ENCODE measurements at regions not wholly inside any gene's neighbourhood (a gene's known extent, or its start where the extent isn't known, plus 50 kb on each side); places are given as distances from the start of the nearest gene placed in this dataset.
A peak's percentile ranks its signal among the peaks of the same experiment; 100 is the strongest.
"Not testable (repeated sequence)": the region's sequence is repeated elsewhere in the genome, so short reads cannot be mapped to it uniquely, and the experiment has no call there.

DNA sequence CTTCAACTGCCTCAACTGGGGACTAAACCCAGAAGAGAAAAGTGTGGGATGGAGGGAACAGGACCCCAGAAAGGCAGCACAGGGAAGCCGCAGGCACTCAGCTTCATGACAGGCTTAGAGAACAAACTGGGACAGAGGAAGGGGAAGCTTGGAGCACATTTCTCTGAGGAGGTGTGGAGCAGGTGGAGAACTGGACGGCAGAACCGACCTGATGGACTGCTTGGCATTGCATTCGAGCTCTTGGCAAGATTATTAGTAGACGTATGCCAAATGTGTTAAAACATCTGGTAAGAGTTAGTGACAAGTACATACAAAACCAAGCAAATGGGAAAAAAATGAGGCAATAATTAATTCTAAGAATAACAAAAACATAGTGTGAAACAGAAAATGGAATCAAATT is 335.7 kb downstream of the SFMBT2 start:
- DNase-seq (ENCODE audit: missing footprints) (no peak), ATAC-seq (peak; percentile 46)
- intact Hi-C loops (cut with DNase I): no loop called here

DNA sequence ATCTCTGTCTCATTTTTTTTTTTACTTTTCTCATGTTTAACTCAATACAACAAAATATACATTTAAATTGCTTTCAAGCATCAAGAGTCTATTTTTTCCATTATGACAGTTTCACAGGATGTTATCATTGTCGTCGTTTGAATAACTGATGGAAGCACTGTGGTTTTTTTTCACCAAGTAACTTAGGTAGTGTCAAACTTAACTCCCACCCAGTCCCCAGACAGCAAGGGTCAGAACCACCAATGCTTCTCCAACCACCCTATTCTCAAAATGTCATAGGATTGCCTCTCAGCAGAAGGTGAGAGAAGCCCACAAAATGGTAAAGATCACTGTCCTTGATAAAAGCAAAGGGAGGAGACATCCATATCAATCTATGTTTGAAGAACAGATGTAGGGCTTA is 339.4 kb downstream of the SFMBT2 start:
- intact Hi-C loops (cut with DNase I): no loop called here
- ATAC-seq (no peak), DNase-seq (ENCODE audit: missing footprints) (no peak)

DNA sequence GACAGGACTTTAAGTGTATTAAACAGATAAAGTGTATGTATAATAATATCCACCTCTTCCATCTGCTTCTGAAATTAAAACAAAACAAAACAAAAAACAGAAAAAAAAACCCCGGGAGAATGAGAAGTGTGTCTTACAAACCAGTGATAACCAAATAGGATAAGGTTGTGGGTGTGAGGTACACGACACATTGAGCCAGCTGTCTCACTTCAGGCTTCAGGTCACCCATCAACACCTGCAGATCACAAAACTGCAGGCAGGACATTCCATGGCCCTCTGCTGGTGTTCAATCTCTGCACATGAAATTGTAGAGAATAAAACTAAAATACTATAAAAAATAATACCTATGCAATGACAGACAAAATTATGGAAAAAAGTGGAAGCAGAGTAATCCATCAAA is 339.9 kb downstream of the SFMBT2 start:
- no peak for DNase-seq (ENCODE audit: missing footprints)
- no peak for ATAC-seq
- intact Hi-C loops (cut with DNase I): no loop called here

DNA sequence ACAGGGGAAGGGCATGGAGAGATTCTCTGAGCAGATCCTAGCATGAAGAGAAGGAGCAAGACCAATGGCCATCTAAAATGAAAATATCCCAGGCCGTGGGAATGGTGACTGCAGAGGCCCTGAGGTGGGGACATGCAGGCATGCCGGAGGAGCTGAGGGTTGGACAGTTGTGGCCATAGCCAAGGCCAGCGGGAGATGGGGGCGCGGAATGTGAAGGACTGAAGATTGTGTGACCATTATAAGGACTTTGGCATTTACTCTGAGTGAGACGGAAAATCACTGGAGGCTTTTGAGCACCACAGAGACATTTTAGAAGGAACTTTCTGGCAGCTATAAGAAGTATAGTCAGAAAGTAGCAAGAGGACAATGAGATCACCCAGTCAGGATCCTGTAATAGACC is 341.1 kb downstream of the SFMBT2 start:
- intact Hi-C loops (cut with DNase I): no loop called here
- DNase-seq (ENCODE audit: missing footprints): no peak
- no peak for ATAC-seq

DNA sequence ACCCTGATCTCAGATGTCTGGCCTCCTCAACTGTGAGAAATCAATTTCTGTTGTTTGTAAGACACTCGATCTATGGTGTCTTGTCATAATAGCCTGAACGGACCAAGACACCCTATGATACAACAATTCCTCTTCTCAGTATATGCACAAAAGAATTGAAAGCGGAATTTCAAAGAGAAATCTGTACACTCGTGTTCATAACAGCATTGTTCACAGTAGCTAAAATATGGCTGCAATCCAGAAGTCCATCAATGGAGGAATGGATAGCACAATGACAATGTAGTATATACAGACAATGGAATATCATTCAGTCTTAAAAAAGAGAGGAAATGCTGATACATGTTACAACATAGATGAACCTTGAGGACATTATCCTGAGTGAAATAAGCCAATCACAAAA is 354.6 kb downstream of the SFMBT2 start:
- intact Hi-C loops (cut with DNase I): no loop called here
- DNase-seq (ENCODE audit: missing footprints) (no peak), ATAC-seq (no peak)

DNA sequence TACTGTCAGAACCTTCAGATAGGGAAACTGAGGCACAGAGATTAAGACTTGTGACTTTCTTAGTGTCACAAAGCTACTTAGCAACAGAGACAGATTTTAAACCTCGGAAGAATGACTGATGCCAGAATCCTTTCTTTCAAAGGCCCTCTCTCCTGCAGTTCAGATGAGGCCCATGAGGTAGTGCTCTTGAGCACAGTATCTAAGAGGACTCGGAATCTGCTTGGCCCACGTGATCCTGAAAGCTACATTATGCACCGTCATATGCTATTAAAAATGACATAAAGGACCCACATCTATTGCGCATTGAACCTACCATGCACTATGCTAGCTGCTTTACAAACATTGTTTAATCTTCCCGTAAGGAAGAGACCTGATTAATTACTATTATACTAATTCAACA is 355.9 kb downstream of the SFMBT2 start:
- no peak for ATAC-seq
- intact Hi-C loops (cut with DNase I): no loop called here
- no peak for DNase-seq (ENCODE audit: missing footprints)

DNA sequence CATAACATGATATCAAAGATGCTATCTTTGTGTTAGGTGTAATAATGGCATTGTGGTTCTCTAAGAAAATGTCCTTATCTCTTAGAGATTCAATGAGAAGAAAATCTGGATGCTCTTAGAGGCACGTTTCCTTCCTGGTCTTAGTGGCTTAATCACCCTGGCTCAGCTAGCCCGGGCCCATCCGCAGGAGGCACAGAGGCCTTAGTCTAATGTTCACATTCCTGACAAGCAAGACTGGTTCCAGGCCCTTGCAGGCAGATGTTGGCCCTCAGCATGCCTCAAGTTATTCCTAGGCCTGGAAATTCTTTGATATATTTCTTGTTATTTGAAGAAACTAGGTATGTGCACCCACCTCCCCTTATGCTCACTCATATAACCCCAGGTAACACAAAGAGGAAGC is 357.6 kb downstream of the SFMBT2 start:
- intact Hi-C loops (cut with DNase I): no loop called here
- DNase-seq (ENCODE audit: missing footprints): no peak
- ATAC-seq: no peak

DNA sequence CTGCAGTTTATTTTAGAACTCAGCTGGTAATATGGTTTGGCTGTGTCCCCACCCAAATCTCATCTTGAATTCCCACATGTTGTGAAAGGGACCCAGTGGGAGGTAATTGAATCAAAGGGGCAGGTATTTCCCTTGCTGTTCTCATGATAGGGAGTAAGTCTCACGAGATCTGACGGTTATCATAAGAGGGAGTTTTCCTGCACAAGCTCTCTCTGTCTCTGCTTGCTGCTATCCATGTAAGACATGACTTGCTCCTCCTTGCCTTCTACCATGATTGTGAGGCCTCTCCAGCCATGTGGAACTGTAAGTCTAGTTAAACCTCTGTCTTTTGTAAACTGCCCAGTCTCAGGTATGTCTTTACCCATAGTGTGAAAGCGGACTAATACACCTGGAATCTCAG is 360.8 kb downstream of the SFMBT2 start:
- ATAC-seq; intact Hi-C loops (cut with DNase I); DNase-seq (ENCODE audit: missing footprints): not testable (repeated sequence)

DNA sequence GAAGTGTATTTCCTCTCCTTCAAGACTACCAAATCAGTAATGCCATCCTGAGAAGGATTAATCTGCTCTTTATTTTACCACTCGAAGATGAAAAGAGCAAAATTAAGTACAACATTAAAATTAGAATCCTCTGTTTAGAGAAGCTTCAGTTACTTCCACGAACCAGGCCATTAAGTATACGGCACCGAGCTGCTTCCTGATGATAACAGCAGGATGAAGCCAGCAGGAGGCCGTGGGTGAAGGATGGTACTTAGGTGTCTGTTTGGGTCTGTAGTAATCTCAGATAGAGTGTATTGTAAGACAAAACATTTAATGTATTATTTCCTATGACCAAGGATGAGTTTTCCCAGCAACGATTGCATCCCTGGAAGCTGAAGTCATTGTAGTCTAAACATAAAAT is 362.8 kb downstream of the SFMBT2 start:
- intact Hi-C loops (cut with DNase I): no loop called here
- DNase-seq (ENCODE audit: missing footprints) (no peak), ATAC-seq (no peak)

DNA sequence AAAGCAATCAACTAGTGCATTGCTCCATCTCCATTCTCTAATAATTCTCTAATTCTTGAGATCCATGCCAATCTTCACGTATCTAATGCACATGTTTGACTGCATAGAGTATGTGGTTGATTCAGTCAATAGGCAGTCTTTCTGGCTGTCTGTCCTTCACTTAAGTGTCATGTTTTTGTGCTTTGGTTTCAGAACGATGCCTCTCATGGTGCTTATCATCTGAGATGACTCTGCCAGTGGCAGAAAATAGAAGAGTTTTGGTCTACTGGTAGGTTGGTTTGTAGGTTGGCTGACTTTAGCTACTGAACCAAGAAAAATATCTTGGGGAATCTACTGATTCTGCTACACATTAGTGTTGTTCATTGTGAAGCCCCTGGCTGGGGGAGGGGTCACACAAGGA is 364.2 kb downstream of the SFMBT2 start:
- DNase-seq (ENCODE audit: missing footprints) (no peak), ATAC-seq (no peak)
- intact Hi-C loops (cut with DNase I): no loop called here

DNA sequence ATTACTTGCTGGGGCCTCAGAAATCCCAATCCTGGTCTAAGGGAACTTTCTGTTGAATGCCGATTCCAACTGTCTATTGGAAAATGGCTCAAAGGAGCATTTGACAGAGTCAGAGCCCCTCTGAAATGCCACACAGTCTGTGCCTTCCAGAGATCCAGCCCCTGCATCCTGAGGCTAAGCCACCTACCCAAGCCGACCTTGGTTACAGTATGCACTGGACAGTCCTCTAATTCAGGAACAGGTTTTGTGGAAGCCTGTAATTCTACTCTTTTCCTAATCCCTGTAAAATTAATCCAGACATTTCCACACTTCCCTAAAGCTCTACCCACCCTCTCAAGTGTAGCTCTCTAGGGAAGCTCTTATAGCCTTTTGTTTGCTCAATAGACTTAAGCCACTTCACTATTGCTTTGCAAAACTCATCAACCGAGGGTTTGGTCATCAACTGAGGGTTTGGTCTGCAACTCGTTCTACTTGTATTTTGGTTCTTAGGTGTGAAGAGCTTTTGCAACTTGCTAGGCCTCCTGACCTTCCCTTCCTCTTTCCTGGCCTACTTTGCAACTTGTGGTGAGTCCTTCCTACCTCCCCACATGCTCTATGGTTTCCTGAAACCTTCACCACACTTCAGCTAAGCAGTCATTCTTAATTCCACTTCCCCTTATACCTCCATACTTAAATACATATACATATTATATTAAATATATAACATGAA is 364.8 kb downstream of the SFMBT2 start:
- ATAC-seq: no peak
- intact Hi-C loops (cut with DNase I): no loop called here
- DNase-seq (ENCODE audit: missing footprints): no peak

DNA sequence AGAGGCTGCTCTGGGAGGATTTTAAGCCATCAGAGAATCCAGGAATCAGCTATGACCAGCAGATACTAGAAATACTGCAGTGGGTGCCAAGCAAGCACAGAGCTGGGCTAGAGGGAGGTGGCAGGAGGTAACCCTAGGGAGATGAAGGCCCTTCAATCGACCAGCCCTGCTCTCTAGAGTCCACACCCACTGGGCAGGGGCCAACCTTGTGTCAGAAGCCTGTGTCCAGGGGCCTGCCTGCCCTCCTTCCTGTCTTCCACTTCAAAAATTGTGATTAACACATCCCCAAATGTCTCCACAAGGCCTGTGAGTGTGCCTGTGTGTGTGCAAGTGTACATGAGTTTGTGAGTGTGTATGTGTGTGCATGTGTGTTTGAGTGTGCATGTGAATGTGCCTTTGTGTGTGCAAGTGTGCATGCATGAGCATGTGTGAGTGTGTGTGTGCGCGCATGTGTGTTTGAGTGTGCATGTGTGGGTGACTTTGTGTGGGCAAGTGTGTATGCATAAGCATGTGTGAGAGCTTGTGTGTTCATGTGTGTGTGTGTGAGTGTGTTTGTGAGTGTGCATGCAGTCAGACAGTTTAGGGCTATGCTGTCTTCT is 367.7 kb downstream of the SFMBT2 start:
- DNase-seq (ENCODE audit: missing footprints) (no peak), ATAC-seq (no peak)
- intact Hi-C loops (cut with DNase I): no loop called here

DNA sequence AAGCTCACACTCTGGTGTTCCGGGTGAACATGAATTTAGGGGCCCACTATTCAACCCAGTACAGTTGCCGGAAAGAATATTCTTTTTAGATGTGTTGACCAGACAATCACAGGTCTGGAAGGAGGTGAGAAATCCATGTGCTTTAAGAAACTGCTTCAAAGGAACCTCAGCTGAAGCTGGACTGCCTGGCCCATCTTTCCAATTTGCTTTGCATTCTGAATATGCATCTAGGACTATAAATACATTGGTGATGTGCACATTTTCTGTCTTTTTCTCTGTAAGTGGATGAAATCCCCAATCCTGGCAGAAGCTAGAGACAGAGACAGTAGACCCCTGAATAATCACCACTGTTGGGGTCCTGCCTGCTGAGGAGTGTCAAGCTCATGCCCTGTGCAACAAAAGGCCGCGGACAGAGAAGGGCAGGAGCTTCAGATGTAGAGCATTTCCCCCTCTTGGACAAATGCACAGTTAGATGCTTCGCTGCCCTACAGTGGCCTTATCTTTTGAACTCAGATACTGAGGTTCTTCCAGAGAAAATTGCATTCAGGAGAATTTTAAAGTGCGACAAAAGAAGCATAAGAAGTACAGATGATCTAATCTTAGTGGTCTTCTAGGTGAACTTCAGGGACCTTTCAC is 368.3 kb downstream of the SFMBT2 start:
- ATAC-seq (no peak), DNase-seq (ENCODE audit: missing footprints) (no peak)
- intact Hi-C loops (cut with DNase I): no loop called here

DNA sequence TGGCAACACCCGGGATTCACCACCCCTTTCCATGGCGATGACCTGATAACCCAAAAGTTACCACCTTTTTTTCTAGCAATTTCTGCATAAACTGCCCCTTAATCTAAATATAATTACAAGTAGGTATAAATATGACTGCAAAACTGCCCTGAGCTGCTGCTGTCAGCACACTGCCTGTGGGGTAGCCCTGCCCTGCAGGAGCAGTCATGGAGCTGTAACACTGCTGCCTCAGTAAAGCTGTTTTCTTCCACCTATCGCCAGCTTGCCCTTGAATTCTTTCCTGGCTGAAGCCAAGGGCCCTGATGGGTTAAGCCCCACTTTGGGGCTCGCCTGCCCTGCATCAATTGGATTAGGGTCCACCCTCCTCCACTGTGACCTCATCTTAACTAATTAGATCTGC is 368.8 kb downstream of the SFMBT2 start:
- ATAC-seq (no peak), DNase-seq (ENCODE audit: missing footprints) (no peak)
- intact Hi-C loops (cut with DNase I): no loop called here

DNA sequence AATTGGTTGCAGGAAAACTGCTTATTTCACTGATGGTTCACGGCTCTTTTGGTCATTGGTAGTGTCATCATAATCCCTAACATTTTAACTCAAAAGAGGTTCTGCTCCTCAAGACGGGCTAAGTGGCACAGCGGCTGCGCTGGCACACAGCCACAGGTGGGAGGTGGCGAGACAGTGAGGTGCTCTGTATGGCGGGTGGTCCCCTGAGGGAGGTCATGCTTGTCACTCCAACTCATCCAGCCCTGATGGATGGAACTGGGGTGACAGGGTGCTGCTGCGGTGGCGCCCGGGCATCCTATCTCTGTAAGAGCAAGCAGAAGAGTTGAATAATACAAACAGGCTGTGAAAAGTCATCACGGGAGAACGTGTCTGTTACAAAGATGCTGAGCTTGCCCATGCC is 370.2 kb downstream of the SFMBT2 start:
- ATAC-seq (no peak), DNase-seq (ENCODE audit: missing footprints) (no peak)
- intact Hi-C loops (cut with DNase I): no loop called here

DNA sequence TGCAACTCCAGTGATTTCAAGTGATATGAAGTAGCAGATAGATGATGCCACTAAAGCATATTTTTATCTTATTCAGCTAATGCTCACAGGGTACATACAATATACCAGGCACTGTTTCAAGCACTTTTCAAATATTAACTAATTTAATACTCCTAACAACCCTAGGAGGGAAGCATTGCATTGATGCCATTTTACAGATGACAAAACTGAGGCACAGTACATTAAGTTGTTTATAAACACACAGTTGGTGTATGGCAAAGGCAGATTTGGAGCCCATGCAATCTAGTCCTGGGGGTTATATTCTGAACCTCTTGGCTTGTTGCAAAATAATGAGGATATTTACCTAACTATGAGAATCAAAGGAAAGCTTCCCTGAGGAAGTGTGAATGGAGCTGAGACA is 371.0 kb downstream of the SFMBT2 start:
- DNase-seq (ENCODE audit: missing footprints) (no peak), ATAC-seq (no peak)
- intact Hi-C loops (cut with DNase I): no loop called here

DNA sequence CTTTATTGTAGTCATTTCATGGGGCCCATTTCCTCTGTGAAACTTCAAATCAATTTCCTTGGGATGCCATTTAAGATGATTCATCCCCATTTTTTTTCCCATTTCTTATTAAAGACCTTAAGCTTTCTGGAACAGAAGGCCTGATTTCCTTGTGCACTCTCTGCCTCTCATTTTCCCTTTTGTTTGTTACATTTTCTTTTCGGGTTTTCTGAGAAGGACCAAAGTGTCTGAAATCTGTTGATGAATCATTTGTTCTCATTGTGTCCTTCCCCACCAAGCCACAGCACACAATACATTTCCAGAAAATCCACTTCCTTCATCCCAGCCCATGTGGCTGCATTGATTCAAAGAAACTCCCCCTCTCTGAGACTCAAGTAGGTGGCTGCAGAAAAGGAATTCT is 372.4 kb downstream of the SFMBT2 start:
- intact Hi-C loops (cut with DNase I): no loop called here
- ATAC-seq (no peak), DNase-seq (ENCODE audit: missing footprints) (no peak)

DNA sequence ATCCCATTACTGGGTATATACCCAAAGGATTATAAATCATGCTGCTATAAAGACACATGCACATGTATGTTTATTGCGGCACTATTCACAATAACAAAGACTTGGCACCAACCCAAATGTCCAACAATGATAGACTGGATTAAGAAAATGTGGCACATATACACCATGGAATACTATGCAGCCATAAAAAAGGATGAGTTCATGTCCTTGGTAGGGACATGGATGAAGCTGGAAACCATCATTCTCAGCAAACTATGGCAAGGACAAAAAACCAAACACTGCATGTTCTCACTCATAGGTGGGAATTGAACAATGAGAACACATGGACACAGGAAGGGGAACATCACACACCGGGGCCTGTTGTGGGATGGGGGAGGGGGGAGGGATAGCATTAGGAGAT is 373.4 kb downstream of the SFMBT2 start:
- ATAC-seq; intact Hi-C loops (cut with DNase I); DNase-seq (ENCODE audit: missing footprints): not testable (repeated sequence)

DNA sequence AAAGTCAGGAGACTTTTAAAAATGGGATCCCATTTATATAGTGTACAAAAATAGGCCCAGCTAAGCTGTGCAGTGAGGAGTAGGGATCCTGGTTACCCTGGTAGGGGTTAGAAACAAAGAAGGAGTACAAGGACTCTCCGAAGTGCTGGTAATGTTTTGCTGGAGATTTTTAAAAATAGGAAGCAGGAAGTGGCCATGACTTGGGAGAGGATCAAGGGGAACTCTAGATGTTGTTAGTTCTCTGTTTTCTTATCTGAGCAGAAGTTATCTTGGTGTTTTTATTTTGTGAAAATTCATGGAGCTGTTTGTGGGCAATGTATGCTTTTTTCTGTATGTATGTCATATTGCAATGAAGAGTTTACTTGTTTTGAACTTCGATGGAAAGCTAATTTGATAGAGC is 373.9 kb downstream of the SFMBT2 start:
- no peak for ATAC-seq
- intact Hi-C loops (cut with DNase I): no loop called here
- no peak for DNase-seq (ENCODE audit: missing footprints)

DNA sequence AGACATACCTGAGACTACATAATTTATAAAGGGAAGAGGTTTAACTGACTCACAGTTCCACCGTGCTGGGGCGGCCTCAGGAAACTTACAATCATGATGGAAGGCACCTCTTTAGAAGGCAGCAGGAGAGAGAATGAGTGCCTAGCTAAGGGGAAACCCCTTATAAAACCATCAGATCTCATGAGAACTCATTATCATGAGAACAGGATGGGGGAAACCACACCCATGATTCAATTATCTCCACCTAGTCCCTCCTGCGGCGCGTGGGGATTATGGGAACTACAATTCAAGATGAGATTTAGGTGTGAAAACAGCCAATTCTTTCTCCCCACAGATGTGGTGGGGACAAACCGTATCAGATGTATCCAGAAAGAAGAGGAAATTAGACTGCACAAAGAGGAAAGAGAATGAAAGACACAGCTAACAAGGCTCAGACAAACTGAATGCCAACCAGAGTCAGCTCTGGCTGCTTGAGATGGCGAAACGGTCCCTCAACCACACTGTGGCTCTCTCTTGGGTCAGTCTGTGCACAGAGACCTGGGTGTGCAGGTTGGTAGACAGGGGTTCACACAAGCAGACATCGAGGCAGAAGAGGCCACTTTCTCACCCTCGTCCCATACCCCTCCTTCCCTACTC is 375.6 kb downstream of the SFMBT2 start:
- DNase-seq (ENCODE audit: missing footprints) (no peak), ATAC-seq (no peak)
- intact Hi-C loops (cut with DNase I): no loop called here
